GM12872 (cell line): ENCODE measurements at regions not wholly inside any gene's neighbourhood (a gene's known extent, or its start where the extent isn't known, plus 50 kb on each side); places are given as distances from the start of the nearest gene placed in this dataset.

Source experiments
- CTCF ChIP-seq: IDR thresholded peaks from 3 replicates; pipeline ENCODE4 v1.5.1; 2011; ENCODE audit warnings: low read depth, mild to moderate bottlenecking, low read length, moderate library complexity; ENCODE audit not compliant: insufficient read depth

GRCh38 chr2:173419506-173419905 lies 64.8 kb downstream of the CDCA7 start:
- no peak for TF ChIP-seq CTCF

- no peak for TF ChIP-seq CTCF
Measured at GRCh38 chr2:173424886-173425285, 70.2 kb downstream of the CDCA7 start.

GRCh38 chr2:173427887-173428668 lies 73.4 kb downstream of the CDCA7 start:
- no peak for TF ChIP-seq CTCF

DNA sequence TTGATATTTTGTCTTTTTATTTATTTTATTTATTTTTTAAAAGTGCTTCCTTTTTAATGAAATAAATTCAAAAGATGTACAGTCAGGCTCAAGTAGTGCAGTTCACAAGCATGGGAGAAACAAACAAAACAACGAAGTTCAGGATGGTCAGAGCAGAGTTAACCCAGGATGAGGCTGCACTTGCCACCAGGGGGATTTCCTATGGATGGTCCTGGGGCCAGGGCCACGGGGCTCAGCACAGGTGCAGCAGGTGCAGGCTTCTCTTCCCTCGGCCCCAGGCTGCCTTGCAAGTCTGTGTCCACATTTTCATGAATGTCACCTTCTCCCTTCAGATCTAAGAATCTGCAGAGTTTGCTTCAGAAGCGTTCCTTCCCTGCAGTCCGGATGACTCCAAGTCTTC lies 76.5 kb downstream of the CDCA7 start:
- TF ChIP-seq CTCF, result no peak

DNA sequence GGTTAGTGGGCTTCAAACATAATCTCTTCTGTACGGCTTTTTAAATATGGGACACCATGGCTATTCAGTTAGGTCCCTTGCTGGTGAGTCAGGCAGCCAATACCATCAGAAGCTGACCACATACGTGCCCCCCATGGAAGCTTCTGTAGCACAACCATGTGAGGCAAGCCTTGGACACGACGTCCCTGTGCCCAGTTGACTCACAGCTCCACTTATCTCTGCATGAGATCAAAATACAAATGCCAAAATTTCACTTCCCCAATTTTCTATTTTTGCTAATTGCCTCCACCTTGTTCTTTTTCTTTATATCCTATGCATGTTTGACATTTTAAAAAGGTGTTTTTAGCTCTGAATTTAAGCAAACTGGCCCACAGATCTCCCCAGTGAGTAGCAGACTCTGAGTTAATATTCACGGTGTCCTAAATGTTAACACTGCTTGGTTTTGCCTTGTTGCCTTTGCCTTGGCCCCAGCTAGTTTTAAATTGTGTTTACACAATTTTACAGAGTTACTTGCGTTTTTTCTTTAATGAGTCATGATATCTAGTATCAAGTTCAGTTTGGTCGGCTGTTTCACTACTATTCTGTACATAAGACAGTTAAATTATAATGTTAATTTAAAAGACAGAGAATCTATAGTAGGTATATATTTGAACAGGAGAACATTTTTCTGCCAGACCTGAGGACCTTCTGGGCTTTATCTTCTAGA lies 77.5 kb downstream of the CDCA7 start:
- no peak for TF ChIP-seq CTCF

- TF ChIP-seq CTCF, result no peak
Measured at GRCh38 chr2:173434762-173435569, 80.3 kb downstream of the CDCA7 start.

- no peak for TF ChIP-seq CTCF
Measured at GRCh38 chr2:173435574-173435973, 80.9 kb downstream of the CDCA7 start.
